NB4 (cell line): ENCODE measurements at regions not wholly inside any gene's neighbourhood (a gene's known extent, or its start where the extent isn't known, plus 50 kb on each side); places are given as distances from the start of the nearest gene placed in this dataset.

Source experiments
- CTCF ChIP-seq: IDR thresholded peaks from one replicate; pipeline ENCODE4 v1.5.1; 2012; ENCODE audit warnings: low read depth, low read length
- MAX ChIP-seq: IDR thresholded peaks from 2 replicates; pipeline ENCODE4 v1.6.1; 2011; ENCODE audit warnings: low read depth, low read length

- TF ChIP-seq CTCF, result no peak
- TF ChIP-seq MAX, result no peak
Observed at GRCh38 chr7:148489678-148490077, 100.9 kb upstream of the C7orf33 start.
